ENCODE measurements at regions not wholly inside any gene's neighbourhood (a gene's known extent, or its start where the extent isn't known, plus 50 kb on each side); places are given as distances from the start of the nearest gene placed in this dataset.

GRCh38 chr5:74550927-74551326 lies 89.6 kb downstream of the ENC1 start:
- Histone ChIP-seq H3K36me3 (ENCODE audit: control insufficient read depth in 2 of 3, insufficient read depth in 3 of 3, low read length in 3 of 3) (no peaks in the 10 kb centered on the region), H3K9me3 (ENCODE audit: control insufficient read depth in 2 of 3, insufficient read depth in 1 of 3, low read length in 3 of 3) (no peaks in the 10 kb centered on the region), H3K4me3 (ENCODE audit: low read length in 3 of 3) (no peak overlapping the region), H3K4me1 (ENCODE audit: control insufficient read depth in 2 of 3, insufficient read depth in 2 of 3, low read depth in 1 of 3, low read length in 3 of 3) (no peaks in the 10 kb centered on the region), H3K9ac (ENCODE audit: low read length in 3 of 3) (no peak overlapping the region), H3K27ac (ENCODE audit: low read depth in 2 of 2, low read length in 2 of 2) (no peak overlapping the region), H3K27me3 (ENCODE audit: control insufficient read depth, insufficient read depth, low read length) (no peaks in the 10 kb centered on the region)
- DNase-seq, result no peak
- TF ChIP-seq CTCF (IDR thresholded peaks at IDR 0.05; ENCODE audit: borderline replicate concordance, extremely low read depth, insufficient read depth), result no peak
- FAIRE-seq, result no peak
- intact Hi-C loops (cut with DNase I), result no loop called here

- no peaks in the 10 kb centered on the region for H3K9me3 ChIP-seq (ENCODE audit: control insufficient read depth in 2 of 3, insufficient read depth in 1 of 3, low read length in 3 of 3)
- no peak for TF ChIP-seq CTCF (IDR thresholded peaks at IDR 0.05; ENCODE audit: borderline replicate concordance, extremely low read depth, insufficient read depth)
- FAIRE-seq, result no peak
- no peak overlapping the region for H3K9ac ChIP-seq (ENCODE audit: low read length in 3 of 3)
- DNase-seq, result no peak
- no peaks in the 10 kb centered on the region for H3K36me3 ChIP-seq (ENCODE audit: control insufficient read depth in 2 of 3, insufficient read depth in 3 of 3, low read length in 3 of 3)
- H3K27ac ChIP-seq (ENCODE audit: low read depth in 2 of 2, low read length in 2 of 2), result no peak overlapping the region
- H3K4me3 ChIP-seq (ENCODE audit: low read length in 3 of 3), result no peak overlapping the region
- H3K4me1 ChIP-seq (ENCODE audit: control insufficient read depth in 2 of 3, insufficient read depth in 2 of 3, low read depth in 1 of 3, low read length in 3 of 3), result no peaks in the 10 kb centered on the region
- no peaks in the 10 kb centered on the region for H3K27me3 ChIP-seq (ENCODE audit: control insufficient read depth, insufficient read depth, low read length)
- intact Hi-C loops (cut with DNase I), result no loop called here
Observed at GRCh38 chr5:74549384-74549783, 91.1 kb downstream of the ENC1 start.

GRCh38 chr5:74546796-74547195 lies 93.7 kb downstream of the ENC1 start:
- Histone ChIP-seq H3K27me3 (ENCODE audit: control insufficient read depth, insufficient read depth, low read length) (no peaks in the 10 kb centered on the region), H3K36me3 (ENCODE audit: control insufficient read depth in 2 of 3, insufficient read depth in 3 of 3, low read length in 3 of 3) (no peaks in the 10 kb centered on the region), H3K9me3 (ENCODE audit: control insufficient read depth in 2 of 3, insufficient read depth in 1 of 3, low read length in 3 of 3) (no peaks in the 10 kb centered on the region), H3K27ac (ENCODE audit: low read depth in 2 of 2, low read length in 2 of 2) (no peak overlapping the region), H3K4me1 (ENCODE audit: control insufficient read depth in 2 of 3, insufficient read depth in 2 of 3, low read depth in 1 of 3, low read length in 3 of 3) (peaks cover 0 to 5% (median 0%) of the 10 kb centered on the region in 3 donors), H3K4me3 (ENCODE audit: low read length in 3 of 3) (no peak overlapping the region), H3K9ac (ENCODE audit: low read length in 3 of 3) (no peak overlapping the region)
- intact Hi-C loops (cut with DNase I), result no loop called here
- no peak for DNase-seq
- no peak for TF ChIP-seq CTCF (IDR thresholded peaks at IDR 0.05; ENCODE audit: borderline replicate concordance, extremely low read depth, insufficient read depth)
- no peak for FAIRE-seq

GRCh38 chr5:74544811-74545210 lies 95.7 kb downstream of the ENC1 start:
- no peak for TF ChIP-seq CTCF (IDR thresholded peaks at IDR 0.05; ENCODE audit: borderline replicate concordance, extremely low read depth, insufficient read depth)
- no peak for DNase-seq
- Histone ChIP-seq H3K27ac (ENCODE audit: low read depth in 2 of 2, low read length in 2 of 2) (no peak overlapping the region), H3K27me3 (ENCODE audit: control insufficient read depth, insufficient read depth, low read length) (no peaks in the 10 kb centered on the region), H3K4me1 (ENCODE audit: control insufficient read depth in 2 of 3, insufficient read depth in 2 of 3, low read depth in 1 of 3, low read length in 3 of 3) (peaks cover 0 to 9% (median 0%) of the 10 kb centered on the region in 3 donors), H3K9me3 (ENCODE audit: control insufficient read depth in 2 of 3, insufficient read depth in 1 of 3, low read length in 3 of 3) (no peaks in the 10 kb centered on the region), H3K36me3 (ENCODE audit: control insufficient read depth in 2 of 3, insufficient read depth in 3 of 3, low read length in 3 of 3) (no peaks in the 10 kb centered on the region), H3K9ac (ENCODE audit: low read length in 3 of 3) (no peak overlapping the region), H3K4me3 (ENCODE audit: low read length in 3 of 3) (no peak overlapping the region)
- intact Hi-C loops (cut with DNase I), result no loop called here
- FAIRE-seq, result no peak

Measured in kidney (tissue), 13 donors.